ENCODE measurements at regions not wholly inside any gene's neighbourhood (a gene's known extent, or its start where the extent isn't known, plus 50 kb on each side); places are given as distances from the start of the nearest gene placed in this dataset.

GRCh38 chr10:129285459-129285858 is 181.6 kb upstream of the MGMT start:
- no peak for DNase-seq (ENCODE audit: low spot score)

- DNase-seq (ENCODE audit: low spot score), result no peak
These were observed 177.9 kb upstream of the MGMT start for GRCh38 chr10:129288999-129289584.

DNA sequence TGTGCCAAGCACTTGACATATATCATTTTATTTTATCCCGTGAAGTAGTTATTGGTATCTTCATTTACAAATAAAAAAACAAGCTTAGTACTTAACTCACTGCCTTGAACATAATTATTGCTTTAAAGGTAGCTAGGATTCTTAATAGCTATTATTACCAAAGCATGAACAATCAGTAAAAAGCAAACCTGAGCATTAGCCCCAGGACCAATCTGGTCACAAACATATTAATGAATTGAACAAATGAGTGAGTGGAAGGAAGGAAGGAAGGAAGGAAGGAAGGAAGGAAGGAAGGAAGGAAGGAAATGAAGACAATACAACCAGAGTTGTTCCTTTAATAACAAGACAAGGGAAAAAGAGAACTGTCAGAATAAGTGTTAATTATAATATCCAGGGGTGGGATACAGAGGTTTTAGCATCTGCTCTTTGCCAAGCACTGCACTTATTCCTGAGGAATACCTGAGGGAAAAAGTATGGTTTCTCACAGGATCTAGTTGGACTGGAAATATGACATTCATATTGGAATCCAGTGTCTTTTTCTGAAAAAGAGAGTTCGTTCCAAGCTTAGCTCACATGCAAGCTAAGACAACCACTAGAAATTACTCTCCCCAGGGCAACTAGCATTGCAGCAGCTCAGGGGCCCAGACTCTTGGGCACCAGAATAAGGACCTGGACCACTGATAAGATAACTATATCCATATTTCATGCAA is 172.9 kb upstream of the MGMT start:
- no peak for DNase-seq (ENCODE audit: low spot score)

DNA sequence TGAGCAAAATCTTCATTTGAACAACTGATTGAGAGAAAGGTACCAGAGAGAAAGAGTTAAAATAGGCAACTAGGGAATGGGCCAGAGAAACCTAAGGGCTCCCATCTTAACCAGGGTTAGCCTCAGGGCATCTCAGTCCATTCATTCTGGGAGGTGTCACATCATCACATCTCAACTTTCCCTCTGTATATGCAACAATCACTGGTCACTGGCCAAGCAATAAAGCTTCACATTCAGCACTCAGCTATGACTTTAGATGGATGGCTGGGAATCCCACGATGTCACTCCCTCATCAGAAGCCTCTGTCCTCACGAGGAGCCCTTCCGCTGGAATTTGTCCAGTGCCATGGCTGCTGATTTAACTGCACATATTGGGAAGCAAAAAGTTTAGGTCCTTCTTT is 172.1 kb upstream of the MGMT start:
- no peak for DNase-seq (ENCODE audit: low spot score)

- DNase-seq (ENCODE audit: low spot score), result no peak
These were observed 162.0 kb upstream of the MGMT start for GRCh38 chr10:129305046-129305445.

- no peak for DNase-seq (ENCODE audit: low spot score)
These were observed 159.9 kb upstream of the MGMT start for GRCh38 chr10:129307141-129307540.

- DNase-seq (ENCODE audit: low spot score), result no peak
These were observed 158.0 kb upstream of the MGMT start for GRCh38 chr10:129308953-129309564.

DNA sequence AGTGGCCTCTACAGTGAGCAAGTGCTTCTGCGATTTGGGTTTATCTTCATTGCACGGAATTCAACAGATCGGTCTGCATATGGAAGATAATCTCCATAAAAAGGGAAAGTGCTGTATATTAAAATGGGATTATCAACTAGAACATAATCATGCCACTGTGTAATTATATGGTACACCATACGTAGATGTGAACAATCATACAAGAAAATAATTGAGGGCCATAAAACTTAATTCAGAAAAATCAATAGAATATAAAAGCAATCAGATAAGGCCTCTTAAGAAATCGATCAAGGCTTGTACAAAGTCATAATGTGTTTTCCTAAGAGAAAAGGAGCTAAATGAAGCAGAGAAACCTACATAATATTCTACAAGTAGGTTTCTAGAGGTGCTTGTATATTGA is 157.5 kb upstream of the MGMT start:
- no peak for DNase-seq (ENCODE audit: low spot score)

DNA sequence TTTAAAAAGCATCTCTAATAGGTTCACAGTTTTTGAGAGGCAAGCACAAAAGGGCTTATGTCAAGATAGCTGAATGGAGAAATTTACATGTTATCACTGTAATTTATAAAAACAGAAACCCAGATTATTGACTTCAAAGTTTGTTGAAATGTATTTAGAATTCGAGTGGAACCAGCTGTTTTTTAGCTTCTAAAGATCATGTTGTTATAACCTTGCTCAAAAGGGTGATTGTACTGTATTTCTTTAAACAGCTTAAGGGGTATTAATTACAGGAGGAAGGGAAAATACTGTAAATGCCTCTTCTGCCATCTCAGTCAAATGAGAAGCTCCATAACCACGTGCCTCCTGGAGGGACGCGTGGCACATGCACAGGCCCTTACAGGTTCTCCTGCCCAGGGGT is 156.2 kb upstream of the MGMT start:
- no peak for DNase-seq (ENCODE audit: low spot score)

DNA sequence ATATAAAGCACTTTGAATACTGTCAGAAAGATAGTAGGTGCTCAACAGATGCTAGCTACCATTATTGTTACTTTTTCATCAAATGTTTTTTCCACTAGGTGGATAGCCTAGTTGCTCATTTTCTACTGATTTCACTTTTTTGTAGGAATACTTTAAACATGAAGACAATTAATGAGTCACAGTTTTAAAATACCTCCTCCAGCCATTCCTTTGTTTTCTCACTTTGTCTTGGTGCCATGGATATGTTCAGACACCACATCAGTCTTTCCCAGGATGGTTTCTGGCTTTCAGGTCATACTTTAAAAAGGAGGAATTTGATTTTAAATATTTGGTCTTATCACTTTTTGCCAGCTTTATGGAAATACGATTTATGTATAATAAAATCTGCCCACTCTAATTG is 147.1 kb upstream of the MGMT start:
- DNase-seq (ENCODE audit: low spot score), result no peak

- DNase-seq (ENCODE audit: low spot score), result no peak
These were observed 146.7 kb upstream of the MGMT start for GRCh38 chr10:129320340-129320739.

GRCh38 chr10:129321727-129322126 is 145.3 kb upstream of the MGMT start:
- DNase-seq (ENCODE audit: low spot score), result no peak

- no peak for DNase-seq (ENCODE audit: low spot score)
These were observed 143.9 kb upstream of the MGMT start for GRCh38 chr10:129322933-129323820.

- DNase-seq (ENCODE audit: low spot score), result no peak
These were observed 143.2 kb upstream of the MGMT start for GRCh38 chr10:129323879-129324278.

- DNase-seq (ENCODE audit: low spot score), result no peak
These were observed 141.1 kb upstream of the MGMT start for GRCh38 chr10:129325893-129326292.

- no peak for DNase-seq (ENCODE audit: low spot score)
These were observed 138.5 kb upstream of the MGMT start for GRCh38 chr10:129328546-129328945.

DNA sequence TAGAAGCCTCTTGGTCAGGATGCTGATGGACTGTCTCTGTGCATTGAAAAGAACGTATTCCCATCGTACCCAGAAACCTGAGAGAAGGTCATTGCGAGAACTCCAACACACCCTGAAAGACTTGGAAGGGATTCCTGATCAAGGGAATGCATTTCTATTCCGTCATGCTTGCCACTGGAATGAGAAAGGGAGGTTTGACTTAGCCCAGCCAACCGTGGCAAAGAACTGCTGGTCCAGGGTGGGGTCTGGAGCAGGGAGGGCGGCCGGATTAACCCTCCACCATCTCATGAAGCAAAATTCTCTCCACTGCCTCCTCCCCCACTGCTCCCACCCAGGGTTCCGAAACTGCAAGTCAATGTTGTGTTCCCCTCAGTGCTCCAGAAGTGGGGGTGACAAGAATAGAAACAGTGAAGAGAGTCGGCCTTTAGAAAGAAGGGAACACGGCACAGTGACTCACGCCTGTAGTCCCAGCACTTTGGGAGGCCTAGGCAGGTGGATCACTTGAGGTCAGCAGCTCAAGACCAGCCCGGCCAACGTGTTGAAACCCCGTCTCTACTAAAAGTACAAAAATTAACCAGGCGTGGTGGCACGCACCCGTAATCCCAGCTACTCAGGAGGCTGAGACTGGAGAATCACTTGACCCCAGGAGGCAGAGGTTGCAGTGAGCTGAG is 137.5 kb upstream of the MGMT start:
- DNase-seq (ENCODE audit: low spot score), result no peak

GRCh38 chr10:129330211-129330610 is 136.8 kb upstream of the MGMT start:
- no peak for DNase-seq (ENCODE audit: low spot score)

DNA sequence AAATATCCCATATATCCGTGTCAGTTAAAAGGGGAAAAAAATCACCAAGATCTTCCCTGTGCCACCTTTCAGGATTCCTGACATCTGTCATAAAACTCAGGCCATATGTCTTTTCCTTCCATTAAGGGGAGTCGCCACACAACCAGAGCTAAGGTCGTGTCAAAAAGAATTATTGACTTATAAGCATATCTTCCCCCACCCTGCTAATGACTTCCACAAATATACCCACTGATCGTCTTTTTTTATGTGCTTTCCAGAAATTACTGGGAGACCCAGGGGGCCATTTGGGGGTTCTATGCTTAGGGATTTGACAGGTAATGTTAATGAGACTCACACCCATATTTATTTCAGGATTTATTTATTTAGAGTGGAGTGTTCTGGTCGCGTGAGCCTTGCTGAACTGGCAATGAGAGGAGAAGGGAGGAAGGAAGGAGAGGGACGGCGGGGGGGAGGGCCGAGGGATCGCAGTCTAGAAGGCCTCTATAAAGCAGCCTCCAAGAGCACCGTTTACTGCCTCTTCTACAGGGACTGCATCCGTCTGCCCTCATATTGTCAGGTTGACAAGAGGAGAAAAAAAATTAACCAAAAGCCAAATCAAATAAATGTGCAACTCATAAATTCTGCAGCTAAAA is 135.7 kb upstream of the MGMT start:
- no peak for DNase-seq (ENCODE audit: low spot score)

GRCh38 chr10:129331839-129332220 is 135.2 kb upstream of the MGMT start:
- no peak for DNase-seq (ENCODE audit: low spot score)

GRCh38 chr10:129332476-129332875 is 134.6 kb upstream of the MGMT start:
- DNase-seq (ENCODE audit: low spot score), result peak; percentile 24

DNA sequence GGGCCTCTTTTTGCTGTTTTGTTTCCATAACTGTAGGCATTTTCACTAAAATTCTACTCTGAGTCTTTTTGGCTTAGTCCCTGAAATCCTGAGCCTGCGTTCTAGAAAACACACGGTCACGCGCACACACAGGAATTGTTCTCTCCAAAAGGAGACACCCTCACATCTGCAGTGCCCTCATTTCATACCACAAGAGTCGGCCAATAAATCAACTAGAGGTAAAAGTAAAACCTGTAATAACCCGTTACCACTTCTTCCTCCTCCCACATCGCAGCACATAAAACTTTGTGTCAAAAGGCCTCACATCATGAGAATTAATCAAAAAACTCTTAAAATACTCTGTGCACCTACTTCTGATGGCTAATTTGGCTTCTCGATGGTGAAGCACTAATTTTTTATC is 133.3 kb upstream of the MGMT start:
- DNase-seq (ENCODE audit: low spot score), result no peak
